Spleen (tissue), 7 donors: ENCODE measurements at regions not wholly inside any gene's neighbourhood (a gene's known extent, or its start where the extent isn't known, plus 50 kb on each side); places are given as distances from the start of the nearest gene placed in this dataset.

Experiments
- POLR2A ChIP-seq, 3 donors: fragments of 450-650 bp; IDR thresholded peaks; one replicate each; pipeline ENCODE4 v1.5.1; 2017; ENCODE audit warnings: antibody characterized with exemption in 3 of 3, mild to moderate bottlenecking in 1 of 3
- TF ChIP-seq, protein P1 (sequence below), 11 experiments: fragments of 200-600 bp in 7 of 11; fragments of 450-650 bp in 4 of 11; sonication (generic) in 4 of 11; IDR thresholded peaks in 8 of 11; conservative IDR thresholded peaks in 3 of 11; 1 replicate in 7 of 11; 2 replicates in 4 of 11; pipeline versions ENCODE4 v1.4.0 to v1.8.0; 2016 to 2021; ENCODE audit warnings: antibody characterized with exemption in 11 of 11, inconsistent platforms in 4 of 11, mild to moderate bottlenecking in 1 of 11
- donor health status: DM: no; HTN: no; CAD: no; lungs with moderate emphysema.
- donor health status: DM: no; HTN: no; CAD: no.
- donor health status: DM: no; HTN: no; CAD: no.

DNA sequence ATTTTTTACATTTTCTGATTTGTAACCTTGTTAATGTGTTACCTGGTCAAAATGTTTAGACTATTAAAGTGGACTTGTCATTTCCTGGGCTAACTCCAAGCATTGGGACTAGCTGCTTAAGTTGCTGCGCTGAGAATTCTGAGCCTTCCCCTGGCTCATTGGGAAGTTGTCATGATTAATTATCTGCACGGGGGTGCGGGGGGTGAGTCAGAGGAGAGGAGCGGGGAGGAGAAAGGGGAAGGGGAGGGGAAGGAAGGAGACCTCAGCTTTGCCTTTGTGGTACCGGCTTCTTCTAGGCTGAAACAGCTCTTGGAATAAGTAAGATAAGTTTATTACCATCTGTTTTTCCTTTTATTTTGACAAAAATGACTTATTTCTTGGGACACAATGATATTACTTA lies 52.9 kb upstream of the APCDD1 start:
- no peak for TF ChIP-seq POLR2A (IDR thresholded peaks at IDR 0.05)
- TF ChIP-seq, protein P1, sequence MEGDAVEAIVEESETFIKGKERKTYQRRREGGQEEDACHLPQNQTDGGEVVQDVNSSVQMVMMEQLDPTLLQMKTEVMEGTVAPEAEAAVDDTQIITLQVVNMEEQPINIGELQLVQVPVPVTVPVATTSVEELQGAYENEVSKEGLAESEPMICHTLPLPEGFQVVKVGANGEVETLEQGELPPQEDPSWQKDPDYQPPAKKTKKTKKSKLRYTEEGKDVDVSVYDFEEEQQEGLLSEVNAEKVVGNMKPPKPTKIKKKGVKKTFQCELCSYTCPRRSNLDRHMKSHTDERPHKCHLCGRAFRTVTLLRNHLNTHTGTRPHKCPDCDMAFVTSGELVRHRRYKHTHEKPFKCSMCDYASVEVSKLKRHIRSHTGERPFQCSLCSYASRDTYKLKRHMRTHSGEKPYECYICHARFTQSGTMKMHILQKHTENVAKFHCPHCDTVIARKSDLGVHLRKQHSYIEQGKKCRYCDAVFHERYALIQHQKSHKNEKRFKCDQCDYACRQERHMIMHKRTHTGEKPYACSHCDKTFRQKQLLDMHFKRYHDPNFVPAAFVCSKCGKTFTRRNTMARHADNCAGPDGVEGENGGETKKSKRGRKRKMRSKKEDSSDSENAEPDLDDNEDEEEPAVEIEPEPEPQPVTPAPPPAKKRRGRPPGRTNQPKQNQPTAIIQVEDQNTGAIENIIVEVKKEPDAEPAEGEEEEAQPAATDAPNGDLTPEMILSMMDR (IDR thresholded peaks at IDR 0.05 in 8 of 11, conservative IDR thresholded peaks at IDR 0.05 in 3 of 11) = no peak
